ENCODE measurements at regions not wholly inside any gene's neighbourhood (a gene's known extent, or its start where the extent isn't known, plus 50 kb on each side); places are given as distances from the start of the nearest gene placed in this dataset.

DNA sequence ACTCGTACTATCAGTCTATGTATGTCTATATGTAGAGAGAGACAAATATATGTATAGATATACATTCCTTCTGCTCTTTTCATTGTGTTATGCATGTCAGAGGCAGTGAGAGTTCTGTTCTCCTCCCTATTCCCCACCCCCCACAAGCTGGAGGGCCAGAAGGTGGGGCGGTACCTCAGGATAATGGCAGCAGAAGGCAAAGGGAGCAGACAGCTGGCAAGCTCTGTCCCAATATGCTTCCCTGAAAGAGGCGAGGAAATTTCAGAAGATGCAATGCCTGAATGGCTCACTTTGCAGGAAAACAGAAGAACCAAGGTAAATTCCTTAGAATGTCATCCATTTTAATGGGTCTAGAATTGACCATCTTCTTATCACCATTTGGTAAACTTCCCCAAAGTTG lies 114.4 kb downstream of the NAA11 start:
- Histone ChIP-seq H3K4me1 (no peaks in the 10 kb centered on the region), H3K27ac (no peak overlapping the region), H3K36me3 (no peaks in the 10 kb centered on the region), H3K4me3 (no peak overlapping the region), H3K9me3 (peaks cover 0 to 6% (median 0%) of the 10 kb centered on the region in 3 donors), H3K27me3 (no peaks in the 10 kb centered on the region)
- intact Hi-C loops (cut with DNase I; ENCODE audit: low total_unique reads): no loop called here
- no peak for TF ChIP-seq CTCF (IDR thresholded peaks at IDR 0.05)
- DNase-seq: no peak

- intact Hi-C loops (cut with DNase I; ENCODE audit: low total_unique reads): no loop called here
- Histone ChIP-seq H3K4me1 (no peaks in the 10 kb centered on the region), H3K27me3 (no peaks in the 10 kb centered on the region), H3K9me3 (peaks cover 0 to 15% (median 4%) of the 10 kb centered on the region in 3 donors), H3K4me3 (no peak overlapping the region), H3K36me3 (no peaks in the 10 kb centered on the region), H3K27ac (no peak overlapping the region)
- DNase-seq: no peak
- no peak for TF ChIP-seq CTCF (IDR thresholded peaks at IDR 0.05)
These were observed 115.2 kb downstream of the NAA11 start for GRCh38 chr4:79210636-79211049.

GRCh38 chr4:79209822-79210635 lies 115.8 kb downstream of the NAA11 start:
- intact Hi-C loops (cut with DNase I; ENCODE audit: low total_unique reads): no loop called here
- DNase-seq: no peak

GRCh38 chr4:79209081-79209480 lies 116.8 kb downstream of the NAA11 start:
- intact Hi-C loops (cut with DNase I; ENCODE audit: low total_unique reads): no loop called here
- TF ChIP-seq CTCF (IDR thresholded peaks at IDR 0.05): no peak
- peaks cover 0 to 18% (median 4%) of the 10 kb centered on the region in 3 donors for H3K9me3 ChIP-seq
- no peaks in the 10 kb centered on the region for H3K36me3 ChIP-seq
- no peaks in the 10 kb centered on the region for H3K4me1 ChIP-seq
- no peak overlapping the region for H3K27ac ChIP-seq
- no peak overlapping the region for H3K4me3 ChIP-seq
- no peak for DNase-seq
- H3K27me3 ChIP-seq: no peaks in the 10 kb centered on the region

More at GRCh38 chr4:79209822-79210635, 115.8 kb downstream of the NAA11 start:
- H3K27me3 ChIP-seq: no peaks in the 10 kb centered on the region
- H3K4me1 ChIP-seq: no peaks in the 10 kb centered on the region
- H3K9me3 ChIP-seq: peaks cover 0 to 18% (median 4%) of the 10 kb centered on the region in 3 donors
- H3K4me3 ChIP-seq: no peak overlapping the region
- H3K27ac ChIP-seq: no peak overlapping the region
- H3K36me3 ChIP-seq: no peaks in the 10 kb centered on the region
- no peak for TF ChIP-seq CTCF (IDR thresholded peaks at IDR 0.05)

DNA sequence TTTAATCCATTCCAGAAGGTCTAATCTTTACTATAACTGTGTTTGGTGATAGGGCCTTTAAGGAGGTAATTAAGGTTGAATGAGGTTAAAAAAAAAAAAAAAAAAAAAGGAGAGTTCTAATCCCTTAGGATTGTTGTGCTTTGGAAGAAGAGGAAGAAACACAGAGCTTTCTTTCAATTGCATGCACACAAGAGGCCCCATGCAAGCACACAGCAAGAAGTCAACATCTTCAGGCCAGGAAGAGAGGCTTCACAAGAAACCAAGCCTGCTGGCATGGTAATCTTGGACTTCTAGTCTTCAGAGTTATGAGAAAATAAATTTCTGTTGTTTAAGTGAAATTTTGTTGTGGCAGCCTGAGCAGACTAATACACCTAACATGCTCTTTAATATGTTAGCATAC lies 118.6 kb downstream of the NAA11 start:
- Histone ChIP-seq H3K36me3 (no peaks in the 10 kb centered on the region), H3K4me1 (no peaks in the 10 kb centered on the region), H3K27me3 (no peaks in the 10 kb centered on the region), H3K27ac (no peak overlapping the region), H3K9me3 (peaks cover 0 to 18% (median 4%) of the 10 kb centered on the region in 3 donors), H3K4me3 (no peak overlapping the region)
- TF ChIP-seq CTCF (IDR thresholded peaks at IDR 0.05): no peak
- intact Hi-C loops (cut with DNase I; ENCODE audit: low total_unique reads): no loop called here
- no peak for DNase-seq
